Erythroblast (primary cell): ENCODE measurements at regions not wholly inside any gene's neighbourhood (a gene's known extent, or its start where the extent isn't known, plus 50 kb on each side); places are given as distances from the start of the nearest gene placed in this dataset.

Source experiments
- GATA1 ChIP-seq: IDR thresholded peaks from 2 replicates; pipeline ENCODE4 v1.6.1; 2011; ENCODE audit warnings: low read depth, mild to moderate bottlenecking, control low read depth, low read length, moderate library complexity
- POLR2A ChIP-seq: IDR thresholded peaks from 2 replicates; pipeline ENCODE4 v1.6.1; 2011; ENCODE audit warnings: mild to moderate bottlenecking, low read length

GRCh38 chr5:40030661-40031060, 605.9 kb upstream of the DAB2 start:
- TF ChIP-seq POLR2A (no peak), GATA1 (no peak)
